ENCODE measurements at regions not wholly inside any gene's neighbourhood (a gene's known extent, or its start where the extent isn't known, plus 50 kb on each side); places are given as distances from the start of the nearest gene placed in this dataset.

DNA sequence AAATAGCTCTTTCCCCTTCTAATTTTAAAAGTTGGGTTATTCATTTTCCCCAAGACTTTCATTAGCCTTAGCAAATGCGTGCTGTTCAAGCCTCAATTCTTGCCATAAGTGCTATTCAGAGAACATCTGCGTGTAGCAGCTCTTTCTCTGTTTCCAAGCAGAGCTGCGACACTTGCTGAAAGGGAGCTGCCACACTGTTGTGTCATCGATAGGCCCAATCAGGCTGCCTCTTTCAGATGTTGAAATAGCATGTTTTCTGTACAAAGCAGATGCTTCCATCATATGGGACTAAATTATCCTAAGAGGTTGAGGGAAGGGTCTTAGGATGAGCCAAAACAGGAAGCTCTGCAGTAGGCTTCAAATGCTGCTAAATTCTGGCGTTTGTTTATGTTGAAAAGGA, 220.9 kb upstream of the CDC14C start:
- H4K91ac ChIP-seq (replicated peaks; ENCODE audit: insufficient read length, low read length) = no peak overlapping the region
- H3K14ac ChIP-seq (ENCODE audit: insufficient read length) = no peak overlapping the region
- ChIA-PET POLR2A (ENCODE audit: partially characterized antibody) (no interaction called here), CTCF (ENCODE audit: partially characterized antibody) (interaction anchor here (0.6 kb wide), 1 partner anchor 405 kb away, joined by 3 read pairs; no protein-coding TSS in a partner anchor)
- no peaks in the 10 kb centered on the region for H3K36me3 ChIP-seq (ENCODE audit: control insufficient read depth in 2 of 4, insufficient read depth in 4 of 4, low read length in 3 of 4)
- no peak overlapping the region for H4K5ac ChIP-seq (ENCODE audit: insufficient read length, low read depth, low read length)
- TF ChIP-seq SAP30 (IDR thresholded peaks at IDR 0.05; ENCODE audit: insufficient read depth, insufficient replicate concordance, low read length) (no peak), MAFK (IDR thresholded peaks at IDR 0.05; ENCODE audit: low read depth, low read length) (no peak), JUND (IDR thresholded peaks at IDR 0.05; ENCODE audit: low read length) (no peak)
- TF ChIP-seq, protein P1, sequence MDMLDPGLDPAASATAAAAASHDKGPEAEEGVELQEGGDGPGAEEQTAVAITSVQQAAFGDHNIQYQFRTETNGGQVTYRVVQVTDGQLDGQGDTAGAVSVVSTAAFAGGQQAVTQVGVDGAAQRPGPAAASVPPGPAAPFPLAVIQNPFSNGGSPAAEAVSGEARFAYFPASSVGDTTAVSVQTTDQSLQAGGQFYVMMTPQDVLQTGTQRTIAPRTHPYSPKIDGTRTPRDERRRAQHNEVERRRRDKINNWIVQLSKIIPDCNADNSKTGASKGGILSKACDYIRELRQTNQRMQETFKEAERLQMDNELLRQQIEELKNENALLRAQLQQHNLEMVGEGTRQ (IDR thresholded peaks at IDR 0.05; ENCODE audit: low read length) = no peak
- H2BK15ac ChIP-seq (ENCODE audit: low read length) = no peak overlapping the region
- H3K4me3 ChIP-seq (ENCODE audit: extremely low read depth in 1 of 4, insufficient read depth in 2 of 4, low read depth in 3 of 4, low read length in 4 of 4) = no peak overlapping the region
- H3K27me3 ChIP-seq (replicated peaks in 1 of 4; ENCODE audit: control insufficient read depth in 3 of 4, extremely low read depth in 1 of 4, insufficient read depth in 3 of 4, low read length in 3 of 4) = no peaks in the 10 kb centered on the region
- no peak overlapping the region for H4K8ac ChIP-seq (ENCODE audit: extremely low read depth, insufficient read depth, low read length)
- no peaks in the 10 kb centered on the region for H4K20me1 ChIP-seq (replicated peaks in 1 of 2; ENCODE audit: control insufficient read depth in 1 of 2, insufficient read depth in 2 of 2, low read length in 2 of 2)
- no peak overlapping the region for H3K9ac ChIP-seq (replicated peaks in 1 of 4; ENCODE audit: extremely low read depth in 1 of 4, low read depth in 3 of 4, low read length in 3 of 4)
- H3K23me2 ChIP-seq (ENCODE audit: low read depth, low read length) = no peaks in the 10 kb centered on the region
- H3K79me2 ChIP-seq (ENCODE audit: control insufficient read depth in 1 of 2, insufficient read depth in 2 of 2, low read length in 2 of 2) = no peaks in the 10 kb centered on the region
- no peak overlapping the region for H2BK20ac ChIP-seq (ENCODE audit: low read length)
- no peak for FAIRE-seq
- H2BK12ac ChIP-seq (ENCODE audit: low read depth, low read length) = no peak overlapping the region
- H3K27ac ChIP-seq (ENCODE audit: low read depth, low read length) = no peak overlapping the region
- no peak overlapping the region for H2AFZ ChIP-seq (ENCODE audit: low read length)
- H2AK5ac ChIP-seq (ENCODE audit: low read depth, low read length) = no peak overlapping the region
- no peak overlapping the region for H3K56ac ChIP-seq (replicated peaks; ENCODE audit: insufficient read length, low read depth, low read length)
- H3K4me1 ChIP-seq (replicated peaks in 1 of 4; ENCODE audit: control insufficient read depth in 3 of 4, insufficient read depth in 4 of 4, low read length in 3 of 4) = no peaks in the 10 kb centered on the region
- no peak overlapping the region for H3K4ac ChIP-seq (replicated peaks; ENCODE audit: insufficient read length, low read depth, low read length)
- no peak overlapping the region for H3K18ac ChIP-seq (ENCODE audit: extremely low read depth, low read length)
- H3K23ac ChIP-seq (ENCODE audit: insufficient read length) = no peak overlapping the region
- H2BK5ac ChIP-seq (ENCODE audit: low read depth, low read length) = no peak overlapping the region
- 94% methylated on average over 5 of the region's 5 CpGs; no CpG with 5 or more reads in 1 of the 2 experiments for WGBS, 2 experiments (ENCODE audit: extremely low coverage in 1 of 2, insufficient coverage in 1 of 2, insufficient read length in 1 of 2, insufficient replicate concordance in 2 of 2, low coverage in 1 of 2, low lambda C conversion rate in 2 of 2, missing lambda C conversion rate in 1 of 2)
- no peaks in the 10 kb centered on the region for H3K9me3 ChIP-seq (ENCODE audit: insufficient read depth in 2 of 2, low read depth in 1 of 2, low read length in 1 of 2)
- no peak for DNase-seq (ENCODE audit: low read depth in 1 of 2, low spot score in 2 of 2)
- no peaks in the 10 kb centered on the region for H3K79me1 ChIP-seq (ENCODE audit: low read depth, low read length)
- H3K4me2 ChIP-seq (ENCODE audit: insufficient read depth in 1 of 2, low read depth in 2 of 2, low read length in 2 of 2) = no peak overlapping the region
- H2BK120ac ChIP-seq (replicated peaks; ENCODE audit: low read depth, low read length) = no peak overlapping the region
